Glomerular visceral epithelial cell (primary cell): ENCODE measurements at regions not wholly inside any gene's neighbourhood (a gene's known extent, or its start where the extent isn't known, plus 50 kb on each side); places are given as distances from the start of the nearest gene placed in this dataset.
"Not testable (repeated sequence)": the region's sequence is repeated elsewhere in the genome, so short reads cannot be mapped to it uniquely, and the experiment has no call there.

Source experiments
- DNase-seq: peaks from one replicate; pipeline ENCODE4 v3.0.0-alpha.2; 2016; ENCODE audit errors: extremely low spot score

GRCh38 chr3:3686907-3687648 is 112.2 kb upstream of the LRRN1 start:
- no peak for DNase-seq

- DNase-seq, result no peak
These were observed 113.5 kb upstream of the LRRN1 start for GRCh38 chr3:3685721-3686120.

GRCh38 chr3:3683261-3683660 is 116.0 kb upstream of the LRRN1 start:
- DNase-seq, result no peak

GRCh38 chr3:3675801-3676200 is 123.4 kb upstream of the LRRN1 start:
- no peak for DNase-seq

GRCh38 chr3:3675186-3675585 is 124.0 kb upstream of the LRRN1 start:
- DNase-seq, result no peak

- no peak for DNase-seq
These were observed 132.6 kb upstream of the LRRN1 start for GRCh38 chr3:3666664-3667063.

- DNase-seq, result no peak
These were observed 133.1 kb upstream of the LRRN1 start for GRCh38 chr3:3665961-3666640.

- no peak for DNase-seq
These were observed 133.7 kb upstream of the LRRN1 start for GRCh38 chr3:3665546-3665945.

GRCh38 chr3:3664935-3665334 is 134.3 kb upstream of the LRRN1 start:
- DNase-seq, result no peak

- DNase-seq, result no peak
These were observed 136.6 kb upstream of the LRRN1 start for GRCh38 chr3:3662610-3663009.

GRCh38 chr3:3654916-3655315 is 144.3 kb upstream of the LRRN1 start:
- no peak for DNase-seq

GRCh38 chr3:3648988-3649679 is 150.1 kb upstream of the LRRN1 start:
- no peak for DNase-seq

GRCh38 chr3:3646934-3647333 is 152.3 kb upstream of the LRRN1 start:
- DNase-seq, result no peak

GRCh38 chr3:3646103-3646844 is 153.0 kb upstream of the LRRN1 start:
- DNase-seq, result not testable (repeated sequence)

GRCh38 chr3:3641877-3642455 is 157.3 kb upstream of the LRRN1 start:
- DNase-seq, result no peak

- no peak for DNase-seq
These were observed 160.2 kb upstream of the LRRN1 start for GRCh38 chr3:3639078-3639477.

- no peak for DNase-seq
These were observed 162.4 kb upstream of the LRRN1 start for GRCh38 chr3:3636815-3637214.

- DNase-seq, result no peak
These were observed 164.1 kb upstream of the LRRN1 start for GRCh38 chr3:3635109-3635508.

GRCh38 chr3:3634326-3634725 is 164.9 kb upstream of the LRRN1 start:
- no peak for DNase-seq

GRCh38 chr3:3633761-3634160 is 165.5 kb upstream of the LRRN1 start:
- DNase-seq, result no peak

- no peak for DNase-seq
These were observed 166.8 kb upstream of the LRRN1 start for GRCh38 chr3:3632449-3632848.

GRCh38 chr3:3631114-3631513 is 168.1 kb upstream of the LRRN1 start:
- no peak for DNase-seq
